Activated B cell treated with CpG ODN at 0.5 μM for 24 hours (primary cell): ENCODE measurements at regions not wholly inside any gene's neighbourhood (a gene's known extent, or its start where the extent isn't known, plus 50 kb on each side); places are given as distances from the start of the nearest gene placed in this dataset.

Experiments used
- ATAC-seq: fragments of 200-7000 bp; cut with Tn5 transposase; one replicate; pipeline ENCODE4 v1.10.0; 2021; ENCODE audit warnings: low read depth, mild to moderate bottlenecking, moderate library complexity
- CTCF ChIA-PET: fragments of 350-600 bp; sonication (Branson Sonifier 250); formaldehyde crosslinking; loops from one replicate; lab custom pipeline; 2021; ENCODE audit warnings: antibody characterized with exemption; lab: Charles Lee
- POLR2A ChIA-PET: fragments of 350-600 bp; sonication (Branson Sonifier 250); formaldehyde crosslinking; loops from one replicate; lab custom pipeline; 2021; ENCODE audit warnings: antibody characterized with exemption; lab: Charles Lee
- DNase-seq: peaks from one replicate; pipeline ENCODE4 v3.0.0; 2022
- H3K27ac Mint-ChIP-seq: one replicate; pipeline ENCODE4 v1.8.0; 2020; ENCODE audit warnings: mixed read lengths
- H3K27me3 Mint-ChIP-seq: one replicate; pipeline ENCODE4 v1.8.0; 2021; ENCODE audit warnings: mixed read lengths
- H3K36me3 Mint-ChIP-seq: one replicate; pipeline ENCODE4 v1.8.0; 2021; ENCODE audit warnings: low read depth, mixed read lengths
- H3K4me1 Mint-ChIP-seq: one replicate; pipeline ENCODE4 v1.8.0; 2021; ENCODE audit warnings: mixed read lengths
- H3K4me3 Mint-ChIP-seq: one replicate; pipeline ENCODE4 v1.8.0; 2020; ENCODE audit warnings: mild to moderate bottlenecking, mixed read lengths
- H3K9me3 Mint-ChIP-seq: one replicate; pipeline ENCODE4 v1.8.0; 2020; ENCODE audit warnings: mixed read lengths
- intact Hi-C: fragments of 100-400 bp; cut with micrococcal nuclease; formaldehyde crosslinking; loops from one replicate; pipeline ENCODE4 v1.15.1; 2024
- TF ChIP-seq, protein P1 (sequence below): fragments of 200-600 bp; IDR thresholded peaks from one replicate; pipeline ENCODE4 v1.8.0; 2022; ENCODE audit warnings: antibody characterized with exemption, mild to moderate bottlenecking

DNA sequence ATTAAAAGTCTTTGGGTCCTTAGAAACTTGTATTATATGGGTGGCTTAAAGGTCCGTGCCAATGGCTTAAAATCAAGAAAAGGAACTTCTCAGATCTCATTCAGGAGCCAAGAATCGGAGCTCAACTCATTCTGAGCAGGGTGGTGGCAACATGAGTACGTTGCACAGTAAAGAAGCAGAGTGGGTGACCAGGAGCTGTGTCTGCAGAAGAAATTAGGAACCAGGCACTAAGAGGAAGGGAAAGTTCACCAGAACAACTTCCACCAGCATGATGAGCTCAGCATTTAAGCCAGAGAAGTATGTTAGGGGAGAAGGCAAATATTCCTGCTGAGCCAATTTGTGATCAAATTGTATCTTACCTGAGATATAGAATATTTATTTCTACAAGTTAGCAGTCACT, 236.0 kb upstream of the NRP1 start:
- ChIA-PET CTCF (no interaction called here), POLR2A (no interaction called here)
- ATAC-seq (no peak), DNase-seq (no peak)
- no peaks in the 10 kb centered on the region for H3K36me3 Mint-ChIP-seq
- H3K27ac Mint-ChIP-seq, result no peak overlapping the region
- no peak overlapping the region for H3K4me3 Mint-ChIP-seq
- no peaks in the 10 kb centered on the region for H3K27me3 Mint-ChIP-seq
- no peaks in the 10 kb centered on the region for H3K4me1 Mint-ChIP-seq
- no peaks in the 10 kb centered on the region for H3K9me3 Mint-ChIP-seq
- TF ChIP-seq, protein P1, sequence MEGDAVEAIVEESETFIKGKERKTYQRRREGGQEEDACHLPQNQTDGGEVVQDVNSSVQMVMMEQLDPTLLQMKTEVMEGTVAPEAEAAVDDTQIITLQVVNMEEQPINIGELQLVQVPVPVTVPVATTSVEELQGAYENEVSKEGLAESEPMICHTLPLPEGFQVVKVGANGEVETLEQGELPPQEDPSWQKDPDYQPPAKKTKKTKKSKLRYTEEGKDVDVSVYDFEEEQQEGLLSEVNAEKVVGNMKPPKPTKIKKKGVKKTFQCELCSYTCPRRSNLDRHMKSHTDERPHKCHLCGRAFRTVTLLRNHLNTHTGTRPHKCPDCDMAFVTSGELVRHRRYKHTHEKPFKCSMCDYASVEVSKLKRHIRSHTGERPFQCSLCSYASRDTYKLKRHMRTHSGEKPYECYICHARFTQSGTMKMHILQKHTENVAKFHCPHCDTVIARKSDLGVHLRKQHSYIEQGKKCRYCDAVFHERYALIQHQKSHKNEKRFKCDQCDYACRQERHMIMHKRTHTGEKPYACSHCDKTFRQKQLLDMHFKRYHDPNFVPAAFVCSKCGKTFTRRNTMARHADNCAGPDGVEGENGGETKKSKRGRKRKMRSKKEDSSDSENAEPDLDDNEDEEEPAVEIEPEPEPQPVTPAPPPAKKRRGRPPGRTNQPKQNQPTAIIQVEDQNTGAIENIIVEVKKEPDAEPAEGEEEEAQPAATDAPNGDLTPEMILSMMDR, result no peak
- intact Hi-C loops, result no loop called here

DNA sequence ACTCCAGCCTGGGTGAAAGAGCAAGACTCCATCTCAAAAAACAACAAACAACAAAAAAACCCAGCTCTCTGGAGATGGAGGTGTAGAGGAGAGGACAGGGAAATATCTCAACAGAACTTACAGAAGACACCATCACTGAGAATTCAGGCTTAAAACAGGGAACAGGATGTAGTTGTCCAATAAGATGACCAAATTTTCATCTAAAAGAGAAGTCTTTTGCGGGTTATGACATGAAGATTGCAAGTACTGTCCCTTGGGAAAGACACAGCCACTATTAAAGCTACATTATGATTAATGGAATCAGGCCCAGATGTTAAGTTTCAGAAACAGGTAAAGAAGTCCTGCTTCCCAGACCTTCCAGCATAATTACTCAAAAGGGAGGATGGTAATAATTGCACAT, 235.2 kb upstream of the NRP1 start:
- intact Hi-C loops, result no loop called here
- ATAC-seq (no peak), DNase-seq (no peak)
- TF ChIP-seq, protein P1, result no peak
- Mint-ChIP-seq H3K36me3 (no peaks in the 10 kb centered on the region), H3K27ac (no peak overlapping the region), H3K9me3 (no peaks in the 10 kb centered on the region), H3K4me1 (no peaks in the 10 kb centered on the region), H3K27me3 (no peaks in the 10 kb centered on the region), H3K4me3 (no peak overlapping the region)
- CTCF ChIA-PET, result no interaction called here
- POLR2A ChIA-PET, result no interaction called here

DNA sequence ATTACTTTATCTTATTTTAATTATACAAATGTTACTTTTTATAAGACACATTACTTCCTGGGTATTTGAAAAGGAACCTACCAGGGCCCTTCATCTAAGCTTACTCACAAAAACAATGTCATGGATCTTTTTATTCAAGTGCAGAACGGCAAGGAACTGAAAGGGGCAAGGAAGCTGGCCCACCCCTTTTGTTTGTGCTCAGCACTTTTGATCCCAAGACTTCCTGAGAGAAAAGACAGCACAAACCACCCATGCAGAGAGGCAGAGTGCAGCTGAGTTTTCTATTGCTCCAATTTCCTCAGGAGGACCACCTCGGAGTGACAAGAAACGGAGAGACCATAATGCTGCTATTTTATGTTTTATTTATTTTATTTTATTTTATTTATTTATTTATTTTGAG, 232.0 kb upstream of the NRP1 start:
- CTCF ChIA-PET, result no interaction called here

DNA sequence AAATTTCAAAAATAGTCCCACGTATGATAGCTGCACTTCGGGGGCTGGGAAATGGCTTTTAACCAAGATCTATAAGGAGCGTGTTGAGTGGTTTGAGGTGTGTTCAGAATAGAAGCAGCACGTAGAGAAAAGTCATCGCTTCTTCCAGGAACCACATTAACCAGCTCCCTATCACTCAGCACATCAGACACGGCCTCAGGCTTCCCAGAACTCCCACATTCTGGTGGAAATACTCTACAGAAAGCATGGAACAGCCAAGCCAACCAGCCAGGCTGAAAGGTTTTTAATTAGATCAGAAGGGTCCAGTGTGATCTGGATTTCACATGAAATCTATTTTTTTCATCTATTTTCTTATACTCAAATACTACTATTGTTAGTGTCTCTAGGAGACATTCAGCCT, 231.5 kb upstream of the NRP1 start:
- TF ChIP-seq, protein P1, result no peak
- Mint-ChIP-seq H3K36me3 (no peaks in the 10 kb centered on the region), H3K9me3 (no peaks in the 10 kb centered on the region), H3K4me3 (no peak overlapping the region), H3K27me3 (no peaks in the 10 kb centered on the region), H3K4me1 (no peaks in the 10 kb centered on the region), H3K27ac (no peak overlapping the region)
- DNase-seq (no peak), ATAC-seq (no peak)
- ChIA-PET CTCF (no interaction called here), POLR2A (no interaction called here)
- intact Hi-C loops, result no loop called here

More for the DNA sequence above, 232.0 kb upstream of the NRP1 start:
- Mint-ChIP-seq H3K36me3 (no peaks in the 10 kb centered on the region), H3K27me3 (no peaks in the 10 kb centered on the region), H3K4me3 (no peak overlapping the region), H3K9me3 (no peaks in the 10 kb centered on the region), H3K27ac (no peak overlapping the region), H3K4me1 (no peaks in the 10 kb centered on the region)
- intact Hi-C loops, result no loop called here
- no peak for ATAC-seq
- no peak for DNase-seq
- POLR2A ChIA-PET, result no interaction called here
- TF ChIP-seq, protein P1, result no peak

DNA sequence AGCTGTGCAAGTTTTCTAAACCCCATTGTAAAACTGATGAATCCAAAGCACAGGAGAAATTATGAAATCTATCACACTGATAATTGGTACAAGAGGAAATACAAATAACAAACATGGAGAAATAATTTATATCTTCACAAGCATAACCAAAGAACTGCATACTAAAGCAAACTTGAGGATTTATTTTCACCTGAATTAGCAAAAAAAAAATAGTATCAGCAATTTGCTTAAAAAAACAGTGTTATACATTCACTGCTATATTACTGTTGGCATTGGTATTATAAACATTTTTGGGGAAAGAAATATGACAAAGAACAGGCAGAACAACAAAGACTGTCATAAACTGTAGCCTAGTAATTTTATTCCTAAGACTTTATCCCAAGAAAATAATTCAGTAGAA, 230.8 kb upstream of the NRP1 start:
- no peak for ATAC-seq

More for the DNA sequence above, 230.8 kb upstream of the NRP1 start:
- Mint-ChIP-seq H3K27me3 (no peaks in the 10 kb centered on the region), H3K4me3 (no peak overlapping the region), H3K27ac (no peak overlapping the region), H3K9me3 (no peaks in the 10 kb centered on the region), H3K36me3 (no peaks in the 10 kb centered on the region), H3K4me1 (no peaks in the 10 kb centered on the region)
- DNase-seq, result no peak
- TF ChIP-seq, protein P1, result no peak
- ChIA-PET CTCF (no interaction called here), POLR2A (no interaction called here)
- intact Hi-C loops, result no loop called here
